ENCODE measurements at regions not wholly inside any gene's neighbourhood (a gene's known extent, or its start where the extent isn't known, plus 50 kb on each side); places are given as distances from the start of the nearest gene placed in this dataset.

- Histone ChIP-seq H4K8ac (ENCODE audit: extremely low read depth, insufficient read depth, low read length) (no peak overlapping the region), H3K14ac (ENCODE audit: insufficient read length) (no peak overlapping the region), H3K9ac (replicated peaks in 1 of 4; ENCODE audit: extremely low read depth in 1 of 4, low read depth in 3 of 4, low read length in 3 of 4) (no peak overlapping the region), H3K4me3 (ENCODE audit: extremely low read depth in 1 of 4, insufficient read depth in 2 of 4, low read depth in 3 of 4, low read length in 4 of 4) (no peak overlapping the region), H2BK20ac (ENCODE audit: low read length) (no peak overlapping the region), H2AK5ac (ENCODE audit: low read depth, low read length) (no peak overlapping the region), H3K4ac (replicated peaks; ENCODE audit: insufficient read length, low read depth, low read length) (no peak overlapping the region), H2AFZ (ENCODE audit: low read length) (no peak overlapping the region), H3K27ac (ENCODE audit: low read depth, low read length) (no peak overlapping the region), H3K4me1 (replicated peaks in 1 of 4; ENCODE audit: control insufficient read depth in 3 of 4, insufficient read depth in 4 of 4, low read length in 3 of 4) (no peaks in the 10 kb centered on the region), H2BK5ac (ENCODE audit: low read depth, low read length) (no peak overlapping the region), H3K18ac (ENCODE audit: extremely low read depth, low read length) (no peak overlapping the region), H3K4me2 (ENCODE audit: insufficient read depth in 1 of 2, low read depth in 2 of 2, low read length in 2 of 2) (no peak overlapping the region), H2BK15ac (ENCODE audit: low read length) (no peak overlapping the region), H4K5ac (ENCODE audit: insufficient read length, low read depth, low read length) (no peak overlapping the region), H3K23ac (ENCODE audit: insufficient read length) (no peak overlapping the region), H4K20me1 (replicated peaks in 1 of 2; ENCODE audit: control insufficient read depth in 1 of 2, insufficient read depth in 2 of 2, low read length in 2 of 2) (no peaks in the 10 kb centered on the region), H3K36me3 (ENCODE audit: control insufficient read depth in 2 of 4, insufficient read depth in 4 of 4, low read length in 3 of 4) (no peaks in the 10 kb centered on the region), H3K79me1 (ENCODE audit: low read depth, low read length) (no peaks in the 10 kb centered on the region), H3K56ac (replicated peaks; ENCODE audit: insufficient read length, low read depth, low read length) (no peak overlapping the region), H3K79me2 (ENCODE audit: control insufficient read depth in 1 of 2, insufficient read depth in 2 of 2, low read length in 2 of 2) (no peaks in the 10 kb centered on the region), H3K23me2 (ENCODE audit: low read depth, low read length) (no peaks in the 10 kb centered on the region), H2BK120ac (replicated peaks; ENCODE audit: low read depth, low read length) (no peak overlapping the region), H2BK12ac (ENCODE audit: low read depth, low read length) (no peak overlapping the region), H3K9me3 (ENCODE audit: insufficient read depth in 2 of 2, low read depth in 1 of 2, low read length in 1 of 2) (no peaks in the 10 kb centered on the region), H4K91ac (replicated peaks; ENCODE audit: insufficient read length, low read length) (no peak overlapping the region), H3K27me3 (replicated peaks in 1 of 4; ENCODE audit: control insufficient read depth in 3 of 4, extremely low read depth in 1 of 4, insufficient read depth in 3 of 4, low read length in 3 of 4) (no peaks in the 10 kb centered on the region)
- ChIA-PET POLR2A (ENCODE audit: partially characterized antibody) (no interaction called here), CTCF (ENCODE audit: partially characterized antibody) (no interaction called here)
- FAIRE-seq (no peak), DNase-seq (ENCODE audit: low read depth in 1 of 2, low spot score in 2 of 2) (no peak)
- TF ChIP-seq MAX (IDR thresholded peaks at IDR 0.05): no peak
- TF ChIP-seq RNF2 (IDR thresholded peaks at IDR 0.05; ENCODE audit: borderline replicate concordance, low read depth, low read length, missing control alignments, poor library complexity, severe bottlenecking): no peak
- no peak for TF ChIP-seq RBBP5 (IDR thresholded peaks at IDR 0.05; ENCODE audit: borderline replicate concordance, low read depth, low read length)
- no peak for TF ChIP-seq FOSL1 (IDR thresholded peaks at IDR 0.05; ENCODE audit: insufficient read depth, low read depth, low read length)
- TF ChIP-seq GTF2F1 (IDR thresholded peaks at IDR 0.05; ENCODE audit: borderline replicate concordance, low read depth, low read length): no peak
- no peak for TF ChIP-seq CHD1 (IDR thresholded peaks at IDR 0.05; ENCODE audit: low read depth, low read length)
Measured at GRCh38 chr1:232713785-232714184, 83.9 kb upstream of the SIPA1L2 start.

Data from H1 (cell line).